Neural crest cell (in vitro differentiated cells): ENCODE measurements at regions not wholly inside any gene's neighbourhood (a gene's known extent, or its start where the extent isn't known, plus 50 kb on each side); places are given as distances from the start of the nearest gene placed in this dataset.

Experiments used
- DNase-seq: peaks from one replicate; pipeline ENCODE4 v3.0.0; 2021; ENCODE audit warnings: low read depth, mixed read lengths, low spot score
- H3K27ac Mint-ChIP-seq: one replicate; pipeline ENCODE4 v1.8.0; 2021; ENCODE audit warnings: mild to moderate bottlenecking, mixed read lengths; ENCODE audit not compliant: unreplicated experiment
- H3K27me3 Mint-ChIP-seq: 2 replicates; pipeline ENCODE4 v1.8.0; 2021; ENCODE audit warnings: low read depth, mild to moderate bottlenecking, mixed read lengths
- H3K36me3 Mint-ChIP-seq: 2 replicates; pipeline ENCODE4 v1.8.0; 2021; ENCODE audit warnings: low read depth, mild to moderate bottlenecking, mixed read lengths
- H3K4me1 Mint-ChIP-seq: 2 replicates; pipeline ENCODE4 v1.8.0; 2021; ENCODE audit warnings: mixed read lengths
- H3K4me3 Mint-ChIP-seq: one replicate; pipeline ENCODE4 v1.8.0; 2021; ENCODE audit warnings: mild to moderate bottlenecking, mixed read lengths
- H3K9me3 Mint-ChIP-seq: 2 replicates; pipeline ENCODE4 v1.8.0; 2021; ENCODE audit warnings: mixed read lengths
- TF ChIP-seq, protein P1 (sequence below): fragments of 200-600 bp; sonication (generic); conservative IDR thresholded peaks from 2 replicates; pipeline ENCODE4 v1.5.0; 2021; ENCODE audit warnings: antibody characterized with exemption, mild to moderate bottlenecking

DNA sequence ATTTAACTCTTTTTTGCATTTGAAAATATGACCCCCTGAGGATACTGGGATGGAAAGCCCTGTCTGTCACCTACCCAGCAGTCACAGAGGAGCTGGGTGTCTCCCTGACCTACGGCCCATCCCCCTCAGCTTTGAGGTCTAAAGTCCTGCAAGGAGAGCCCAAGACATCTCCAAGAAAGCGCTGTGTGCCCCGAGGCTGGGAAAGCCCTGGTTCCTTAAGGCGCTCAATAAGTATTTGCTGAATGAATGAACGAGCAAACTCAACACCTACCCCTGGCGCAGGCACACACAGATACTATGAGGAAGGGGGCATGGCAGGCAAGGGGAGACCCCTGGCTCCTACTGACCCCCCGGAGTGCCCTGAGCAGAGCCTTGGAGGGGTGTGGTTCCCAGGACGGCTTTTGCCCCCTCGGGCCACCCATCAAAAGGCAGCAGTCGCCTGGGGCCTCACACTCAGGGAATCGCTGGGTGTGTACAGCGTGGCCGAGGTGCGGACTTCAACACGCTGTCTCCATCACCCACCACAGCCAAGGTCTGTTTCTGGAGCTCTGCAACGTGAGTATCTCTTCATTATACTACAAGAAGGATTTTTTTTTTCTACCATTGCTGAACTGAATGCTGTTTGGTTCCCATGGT is 211.6 kb downstream of the ERCC6L2 start:
- Mint-ChIP-seq H3K27ac (no peak overlapping the region), H3K27me3 (peaks cover 14% of the 10 kb centered on the region), H3K4me3 (no peak overlapping the region), H3K4me1 (peaks cover 12% of the 10 kb centered on the region), H3K36me3 (peaks cover 7% of the 10 kb centered on the region), H3K9me3 (peaks cover 7% of the 10 kb centered on the region)
- TF ChIP-seq, protein P1, sequence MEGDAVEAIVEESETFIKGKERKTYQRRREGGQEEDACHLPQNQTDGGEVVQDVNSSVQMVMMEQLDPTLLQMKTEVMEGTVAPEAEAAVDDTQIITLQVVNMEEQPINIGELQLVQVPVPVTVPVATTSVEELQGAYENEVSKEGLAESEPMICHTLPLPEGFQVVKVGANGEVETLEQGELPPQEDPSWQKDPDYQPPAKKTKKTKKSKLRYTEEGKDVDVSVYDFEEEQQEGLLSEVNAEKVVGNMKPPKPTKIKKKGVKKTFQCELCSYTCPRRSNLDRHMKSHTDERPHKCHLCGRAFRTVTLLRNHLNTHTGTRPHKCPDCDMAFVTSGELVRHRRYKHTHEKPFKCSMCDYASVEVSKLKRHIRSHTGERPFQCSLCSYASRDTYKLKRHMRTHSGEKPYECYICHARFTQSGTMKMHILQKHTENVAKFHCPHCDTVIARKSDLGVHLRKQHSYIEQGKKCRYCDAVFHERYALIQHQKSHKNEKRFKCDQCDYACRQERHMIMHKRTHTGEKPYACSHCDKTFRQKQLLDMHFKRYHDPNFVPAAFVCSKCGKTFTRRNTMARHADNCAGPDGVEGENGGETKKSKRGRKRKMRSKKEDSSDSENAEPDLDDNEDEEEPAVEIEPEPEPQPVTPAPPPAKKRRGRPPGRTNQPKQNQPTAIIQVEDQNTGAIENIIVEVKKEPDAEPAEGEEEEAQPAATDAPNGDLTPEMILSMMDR: no peak
- DNase-seq: no peak

DNA sequence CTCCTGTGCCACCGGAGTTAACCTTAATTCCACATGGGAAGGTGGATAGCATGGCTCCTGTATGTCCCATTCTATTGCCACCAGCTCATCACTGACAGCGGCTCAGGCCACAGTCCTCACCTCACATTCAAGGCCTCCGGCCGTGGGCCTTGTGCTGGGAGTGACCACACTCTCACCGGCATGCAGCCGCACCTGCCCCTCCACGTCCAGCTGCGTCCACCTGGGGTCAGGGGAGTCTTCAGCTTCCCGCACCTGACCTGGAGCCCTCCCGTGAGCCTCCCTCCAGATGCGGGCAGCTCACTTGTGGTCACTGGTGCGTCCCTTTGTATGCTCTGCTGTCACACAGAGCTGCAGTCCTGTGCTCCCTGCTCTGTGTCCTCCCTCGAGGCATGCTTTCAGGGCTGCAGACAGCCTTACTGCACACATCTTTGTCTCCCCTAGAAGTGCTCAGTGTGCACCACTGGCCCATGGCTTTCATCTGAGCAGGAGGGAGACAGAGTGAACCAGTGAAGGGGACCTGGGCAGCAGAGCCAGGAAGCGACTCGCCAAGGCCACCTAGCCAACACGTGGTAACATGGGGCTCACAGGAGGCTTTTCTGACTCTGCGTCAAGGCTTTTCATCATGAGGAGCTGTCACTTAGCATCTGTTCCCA is 210.1 kb downstream of the ERCC6L2 start:
- DNase-seq: no peak
- H3K4me1 Mint-ChIP-seq: peaks cover 12% of the 10 kb centered on the region
- peaks cover 14% of the 10 kb centered on the region for H3K27me3 Mint-ChIP-seq

DNA sequence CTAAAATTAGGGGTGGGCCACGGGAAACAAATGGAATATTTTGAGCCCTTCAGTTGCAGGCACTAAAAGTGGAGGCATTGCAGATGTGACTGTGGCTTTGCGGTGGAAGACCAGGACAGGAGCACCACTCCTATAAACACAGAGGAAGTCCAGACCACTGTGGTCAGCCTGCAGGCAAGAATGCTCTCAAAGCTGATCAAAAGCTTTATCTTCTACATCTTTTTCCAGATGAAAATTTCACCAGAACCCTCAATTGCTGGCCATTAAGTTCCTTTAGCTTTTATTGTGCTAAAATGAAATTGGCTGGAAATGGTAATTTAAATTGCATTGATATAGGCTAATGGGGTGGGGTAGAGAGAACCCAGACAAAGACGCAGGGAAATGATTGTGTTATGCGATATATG is 208.8 kb downstream of the ERCC6L2 start:
- Mint-ChIP-seq H3K27me3 (peaks cover 14% of the 10 kb centered on the region), H3K36me3 (peaks cover 4% of the 10 kb centered on the region), H3K4me1 (peaks cover 12% of the 10 kb centered on the region), H3K4me3 (no peak overlapping the region), H3K9me3 (peaks cover 4% of the 10 kb centered on the region), H3K27ac (no peak overlapping the region)
- TF ChIP-seq, protein P1: no peak
- no peak for DNase-seq

More for the DNA sequence above, 210.1 kb downstream of the ERCC6L2 start:
- Mint-ChIP-seq H3K27ac (no peak overlapping the region), H3K9me3 (peaks cover 6% of the 10 kb centered on the region), H3K4me3 (no peak overlapping the region), H3K36me3 (peaks cover 6% of the 10 kb centered on the region)
- TF ChIP-seq, protein P1: no peak

DNA sequence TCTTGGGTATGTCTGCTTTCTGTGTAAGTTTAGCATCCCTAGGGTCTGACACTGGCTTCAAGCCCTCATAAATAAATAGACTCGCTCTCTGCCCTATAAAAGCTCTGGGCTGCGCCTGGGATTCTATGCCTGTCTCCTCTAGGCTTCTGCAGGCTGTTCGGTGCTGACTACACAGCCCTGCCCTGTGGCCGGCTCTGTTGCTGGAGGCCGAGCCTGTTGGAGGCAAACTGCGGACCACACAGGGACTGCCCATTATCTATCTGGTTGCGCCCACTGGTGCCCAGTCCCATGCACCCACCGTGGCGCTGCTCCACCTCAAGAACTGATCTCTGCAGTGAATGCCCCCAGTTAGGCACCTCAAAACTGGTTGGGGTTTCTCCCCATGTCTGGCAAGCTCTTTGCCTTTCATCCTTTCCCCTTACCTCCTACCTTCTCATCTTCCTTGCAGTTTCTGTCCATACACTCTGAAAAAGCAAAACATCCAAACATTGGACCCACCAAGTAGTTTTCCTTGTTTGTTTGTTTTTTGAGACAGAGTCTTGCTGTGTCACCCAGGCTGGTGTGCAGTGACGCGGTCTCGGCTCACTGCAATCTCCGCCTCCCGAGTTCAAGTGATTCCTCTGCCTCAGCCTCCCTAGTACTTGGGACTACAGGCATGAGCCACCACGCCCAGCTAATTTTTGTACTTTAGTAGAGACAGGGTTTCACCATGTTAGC is 207.2 kb downstream of the ERCC6L2 start:
- no peak for DNase-seq
- Mint-ChIP-seq H3K36me3 (no peaks in the 10 kb centered on the region), H3K27me3 (peaks cover 6% of the 10 kb centered on the region), H3K4me1 (peaks cover 8% of the 10 kb centered on the region), H3K9me3 (no peaks in the 10 kb centered on the region), H3K4me3 (no peak overlapping the region), H3K27ac (no peak overlapping the region)
- TF ChIP-seq, protein P1: no peak

DNA sequence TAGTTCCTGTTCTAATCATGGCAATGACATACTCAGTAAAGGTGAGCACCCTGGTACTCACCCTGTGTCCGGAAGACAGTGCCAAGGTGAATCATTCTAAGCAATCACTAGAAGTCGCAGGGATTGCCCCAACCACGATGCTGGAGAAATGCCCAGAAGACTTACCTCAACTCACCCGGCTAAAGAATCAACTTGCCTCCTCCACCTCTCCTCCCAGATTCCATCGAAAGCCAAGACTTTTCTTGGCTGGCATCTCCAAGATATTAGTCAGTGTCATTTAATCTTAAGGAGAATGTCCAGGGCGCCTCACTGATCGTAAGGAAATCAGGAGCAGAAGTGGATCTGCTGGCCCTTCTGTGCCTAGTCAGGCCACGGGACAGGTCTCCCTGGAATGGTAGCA is 204.9 kb downstream of the ERCC6L2 start:
- DNase-seq: no peak
- H3K4me1 Mint-ChIP-seq: peaks cover 11% of the 10 kb centered on the region
- H3K27ac Mint-ChIP-seq: no peak overlapping the region
- no peaks in the 10 kb centered on the region for H3K36me3 Mint-ChIP-seq
- no peaks in the 10 kb centered on the region for H3K9me3 Mint-ChIP-seq
- TF ChIP-seq, protein P1: no peak
- H3K4me3 Mint-ChIP-seq: no peak overlapping the region
- H3K27me3 Mint-ChIP-seq: no peaks in the 10 kb centered on the region
